Left cardiac atrium (tissue), 4 donors: ENCODE measurements at regions not wholly inside any gene's neighbourhood (a gene's known extent, or its start where the extent isn't known, plus 50 kb on each side); places are given as distances from the start of the nearest gene placed in this dataset.

Experiments used
- ATAC-seq, 2 donors: fragments of 200-7000 bp; cut with Tn5 transposase; one replicate each; pipeline ENCODE4 v1.9.1; 2020; ENCODE audit warnings: mild to moderate bottlenecking in 2 of 2, moderate library complexity in 2 of 2
- DNase-seq: peaks from one replicate; pipeline ENCODE4 v3.0.0-alpha.2; 2020
- intact Hi-C, 2 donors: fragments of 100-400 bp; cut with DNase I; formaldehyde crosslinking; loops; one replicate each; pipeline versions ENCODE4 v1.14.1 to v1.15.1; 2022 to 2023
- donor health status: DM: no; HTN: yes; CAD: no.
- donor health status: DM: no; HTN: yes; CAD: no; lungs with severe emphysema.
- donor health status: DM: yes; HTN: yes; CAD: no.
- donor health status: Dilated cardiomyopathy.

DNA sequence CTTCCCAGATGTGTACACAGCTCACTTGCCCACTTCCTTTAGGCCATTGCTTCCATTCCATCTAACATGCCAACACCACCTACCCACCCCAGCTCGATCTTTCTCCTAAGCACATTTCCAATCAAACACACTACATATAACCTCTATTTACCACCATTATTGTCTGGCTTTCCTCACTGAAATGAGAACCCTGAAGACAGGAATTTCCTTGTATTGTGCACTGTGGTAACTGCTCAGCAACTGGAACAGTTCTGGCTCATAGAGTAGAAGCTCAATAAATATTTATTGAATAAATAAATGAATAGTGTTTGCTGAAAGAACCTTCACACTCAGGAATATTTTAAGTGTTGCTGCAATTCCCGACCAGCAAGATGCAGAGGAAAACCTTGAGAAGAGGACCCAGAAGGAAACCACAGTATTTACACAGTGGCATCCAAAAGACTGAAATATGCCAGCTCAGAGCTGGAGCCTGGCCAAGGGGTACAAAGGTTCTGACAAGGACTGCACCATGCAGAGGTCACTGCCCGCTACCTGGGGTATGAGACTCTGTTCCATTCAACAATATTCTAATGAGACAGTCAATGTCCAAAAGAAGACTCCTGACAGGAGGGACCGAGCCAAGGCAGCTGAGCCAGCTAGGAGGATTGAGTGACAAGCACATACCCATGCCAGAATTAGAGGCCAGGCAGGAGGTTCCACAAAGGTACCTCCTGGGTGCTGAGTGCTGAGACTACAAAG is 168.8 kb downstream of the NUP210 start:
- DNase-seq, result no peak
- intact Hi-C loops, result no loop called here
- ATAC-seq, result no peak

- DNase-seq (no peak), ATAC-seq (no peak)
- intact Hi-C loops, result no loop called here
These were observed 170.3 kb downstream of the NUP210 start for GRCh38 chr3:13249664-13250390.

DNA sequence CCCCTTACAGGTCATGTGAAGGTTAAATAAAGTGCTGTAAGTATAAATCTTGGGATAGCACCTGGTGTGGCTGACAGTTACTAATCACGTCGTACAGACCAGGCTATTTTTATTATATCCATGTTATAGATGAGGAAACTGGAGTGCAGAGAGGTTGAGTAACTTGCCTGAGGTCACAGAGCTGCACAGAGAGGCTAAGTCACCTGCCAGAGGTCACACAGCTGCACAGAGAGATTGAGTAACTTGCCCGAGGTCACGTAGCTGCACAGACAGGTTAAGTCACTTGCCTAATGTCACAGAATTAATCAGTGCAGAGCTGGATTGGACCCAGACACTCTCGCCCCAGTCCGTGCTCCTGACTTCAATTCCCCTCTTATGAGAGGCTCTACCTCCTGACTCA is 171.5 kb downstream of the NUP210 start:
- DNase-seq, result no peak
- intact Hi-C loops, result no loop called here
- no peak for ATAC-seq

DNA sequence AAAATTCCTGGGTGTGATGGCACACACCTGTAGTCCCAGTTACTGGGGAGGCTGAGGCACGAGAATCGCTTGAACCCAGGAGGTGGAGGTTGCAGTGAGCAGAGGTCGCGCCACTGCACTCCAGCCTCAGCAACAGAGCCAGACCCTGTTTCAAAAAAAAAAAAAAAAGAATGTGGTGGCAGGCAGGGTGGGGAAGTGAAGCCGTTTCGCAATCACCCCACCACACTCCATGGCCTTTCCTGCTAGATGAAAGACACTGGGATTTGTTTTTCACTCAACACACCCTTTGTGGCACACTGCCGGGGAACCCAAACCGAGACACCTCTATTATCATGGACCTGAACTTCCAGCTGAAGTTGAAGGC is 172.4 kb upstream of the IQSEC1 start:
- no peak for ATAC-seq
- intact Hi-C loops, result no loop called here
- no peak for DNase-seq

GRCh38 chr3:13243586-13243985 is 170.4 kb upstream of the IQSEC1 start:
- DNase-seq, result no peak
- intact Hi-C loops, result no loop called here
- no peak for ATAC-seq

DNA sequence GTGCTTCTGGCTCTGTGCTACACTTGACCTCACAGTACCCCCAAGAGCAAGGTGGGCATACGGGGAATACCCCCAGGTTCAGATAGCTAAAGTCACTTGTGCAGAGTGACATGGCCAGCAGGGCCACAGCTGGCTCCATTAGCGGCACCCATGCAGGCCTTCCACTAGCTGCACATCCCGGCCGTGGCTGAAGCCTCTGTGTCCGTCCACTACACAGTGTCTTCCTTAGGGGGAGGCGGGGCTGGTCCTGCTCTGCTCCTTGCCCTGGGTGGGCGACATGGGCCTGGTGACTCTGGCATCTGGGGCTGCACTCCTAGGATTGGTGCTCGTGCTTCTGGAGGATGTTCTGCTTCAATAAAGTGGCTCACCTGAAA is 169.1 kb upstream of the IQSEC1 start:
- intact Hi-C loops, result no loop called here
- ATAC-seq, result no peak
- DNase-seq, result no peak

GRCh38 chr3:13241621-13242363 is 168.6 kb upstream of the IQSEC1 start:
- intact Hi-C loops, result no loop called here
- ATAC-seq (no peak), DNase-seq (no peak)

DNA sequence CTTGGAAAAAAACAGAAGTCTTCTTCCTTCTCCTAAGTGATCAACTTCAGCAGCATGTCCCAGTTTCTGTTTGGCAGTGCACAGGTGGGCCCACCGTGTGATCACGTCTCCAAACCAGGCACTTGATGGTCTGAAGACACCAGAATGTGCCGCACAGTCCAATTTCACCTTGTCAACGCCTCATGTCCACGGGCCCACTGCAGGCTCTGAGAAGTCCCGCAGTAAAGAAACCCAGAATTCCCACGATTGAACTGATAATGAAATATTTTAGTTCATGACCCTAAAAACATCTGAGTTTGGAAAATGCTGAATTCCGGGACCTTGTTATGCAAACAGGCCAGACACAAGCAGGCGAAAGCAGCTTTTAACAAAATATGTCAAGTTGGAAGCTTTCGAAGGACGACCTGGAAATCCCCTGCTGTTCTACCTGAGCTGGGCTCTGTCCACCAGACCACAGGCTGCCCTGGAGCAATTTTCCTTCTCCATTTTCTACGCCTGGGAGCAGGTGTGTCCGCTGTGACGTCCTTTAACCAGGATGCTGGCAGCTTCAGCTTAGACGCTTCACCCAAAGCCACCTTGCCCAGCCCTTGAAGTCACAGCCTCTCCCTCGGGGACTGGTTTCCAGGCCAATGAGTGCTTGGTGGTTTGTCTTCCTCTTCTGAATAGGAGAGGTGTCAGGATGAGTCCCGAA is 167.8 kb upstream of the IQSEC1 start:
- intact Hi-C loops, result no loop called here
- no peak for ATAC-seq
- no peak for DNase-seq

DNA sequence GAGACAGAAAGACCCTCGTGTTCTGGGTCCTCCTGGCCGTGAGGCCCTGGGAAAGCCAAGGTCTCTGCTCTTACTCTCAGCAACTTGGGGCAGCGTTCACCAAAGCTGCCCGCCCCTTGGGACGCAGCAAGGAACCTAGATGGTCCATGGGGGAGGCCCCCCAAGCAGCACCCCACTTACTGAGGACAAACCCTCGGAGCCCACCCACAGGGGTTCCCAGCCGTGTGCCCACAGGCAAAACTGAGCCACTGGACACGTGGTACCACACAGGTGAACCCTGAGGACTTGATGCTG is 166.2 kb upstream of the IQSEC1 start:
- intact Hi-C loops, result no loop called here
- DNase-seq (no peak), ATAC-seq (no peak)

DNA sequence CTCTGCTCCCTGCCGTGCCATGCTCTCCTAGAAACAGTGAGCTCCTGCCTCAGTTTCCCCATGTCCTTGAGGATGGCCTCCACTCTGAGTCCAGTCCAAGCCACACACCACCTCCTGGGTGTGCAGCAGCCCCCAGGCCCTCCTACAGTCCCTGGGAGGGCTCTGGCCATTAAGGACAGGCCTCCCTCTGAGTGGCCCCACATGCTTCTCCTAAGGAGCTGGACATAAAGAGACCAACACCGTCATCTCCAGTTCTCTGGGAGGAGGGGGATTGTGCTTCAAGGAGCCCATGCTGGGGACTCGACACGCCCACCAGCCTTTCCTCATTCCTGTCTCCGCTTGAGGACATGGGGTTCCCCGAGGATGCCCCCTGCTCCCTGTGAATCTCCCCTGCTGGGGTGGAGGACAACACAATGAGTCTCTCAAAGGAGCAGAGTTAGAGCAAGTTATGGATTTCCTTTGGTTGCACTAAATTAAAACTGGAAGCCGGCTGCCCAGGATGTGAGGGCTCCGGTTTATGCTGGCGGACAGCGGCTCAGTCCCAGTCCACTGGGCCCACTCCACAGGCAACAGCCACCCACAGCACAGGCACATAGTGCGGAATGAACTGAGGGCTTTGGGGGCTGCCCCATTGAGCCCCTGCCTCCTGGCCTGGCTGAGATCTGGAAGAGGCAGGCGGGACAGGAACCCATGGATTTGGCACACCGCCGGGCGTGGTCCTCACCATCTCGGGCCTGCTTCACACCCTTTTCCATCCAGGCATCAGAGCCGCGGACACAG is 165.6 kb upstream of the IQSEC1 start:
- ATAC-seq (no peak), DNase-seq (no peak)
- intact Hi-C loops, result no loop called here

DNA sequence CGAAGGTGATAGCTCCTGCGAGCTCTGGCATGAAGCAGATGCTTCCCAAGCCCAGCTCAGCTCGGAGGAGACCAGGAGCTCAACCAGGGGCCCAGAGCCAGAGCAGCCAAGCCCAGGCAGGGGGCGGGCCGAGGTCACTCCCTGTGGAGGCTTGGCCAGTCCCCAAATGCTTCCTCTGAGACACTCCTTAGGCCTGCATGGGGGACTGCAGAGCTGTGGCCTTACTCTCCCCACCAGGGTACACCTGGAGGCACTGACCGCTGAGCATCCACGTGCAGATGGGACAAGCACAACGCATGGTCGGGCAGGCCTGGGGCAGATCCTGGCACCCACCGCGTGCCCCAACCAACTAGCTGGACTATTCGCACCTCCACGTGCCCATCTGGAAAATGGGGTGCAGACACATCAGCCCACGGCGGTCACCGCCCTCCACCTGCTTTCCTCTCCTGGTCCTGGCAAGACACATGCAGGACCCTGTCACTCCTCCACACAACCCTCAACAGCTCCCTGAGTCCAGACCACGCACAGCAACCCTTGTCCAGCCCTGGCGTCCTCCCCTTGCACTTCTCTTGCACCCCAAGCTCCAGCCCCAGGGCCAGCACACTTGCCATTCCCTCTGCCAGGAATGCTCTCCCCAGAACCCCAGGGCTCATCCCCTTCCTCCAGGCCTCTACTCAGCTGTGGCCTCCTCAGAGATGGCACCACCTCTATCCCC is 164.7 kb upstream of the IQSEC1 start:
- intact Hi-C loops, result no loop called here
- ATAC-seq, result no peak
- DNase-seq, result no peak

DNA sequence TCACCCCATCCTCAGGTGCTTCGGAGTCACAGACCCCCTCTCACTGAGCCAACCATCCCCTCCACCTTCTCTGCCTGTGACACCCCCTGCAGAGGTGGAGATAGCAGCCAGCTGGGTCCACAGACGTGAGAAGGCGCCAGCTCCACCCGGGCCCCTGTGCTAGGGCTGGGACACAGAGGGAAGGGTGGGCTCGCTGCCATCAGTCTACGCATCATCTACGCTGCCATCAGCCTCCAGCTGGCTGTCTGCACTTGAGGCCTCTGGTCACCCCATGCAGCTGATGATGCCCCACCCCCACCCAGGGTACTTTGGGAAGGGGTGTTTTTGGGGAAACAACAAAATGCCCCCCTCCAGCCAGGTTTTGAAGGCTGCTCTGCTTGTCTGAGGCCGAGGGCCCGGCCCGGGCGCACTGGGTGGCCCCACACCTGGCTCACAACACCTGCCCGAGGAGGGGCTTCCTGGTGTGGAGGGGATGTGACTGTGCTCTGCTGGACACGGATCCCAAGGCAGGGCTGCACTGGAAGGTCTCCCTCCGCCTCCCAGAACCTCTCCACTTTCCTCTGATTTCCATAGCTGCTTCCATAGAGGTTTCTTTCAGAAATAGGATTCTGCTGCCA is 163.4 kb upstream of the IQSEC1 start:
- ATAC-seq (no peak), DNase-seq (no peak)
- intact Hi-C loops, result no loop called here

- DNase-seq (no peak), ATAC-seq (no peak)
- intact Hi-C loops, result no loop called here
These were observed 162.7 kb upstream of the IQSEC1 start for GRCh38 chr3:13235897-13236296.

- no peak for DNase-seq
- no peak for ATAC-seq
These were observed 161.8 kb upstream of the IQSEC1 start for GRCh38 chr3:13235079-13235478.

DNA sequence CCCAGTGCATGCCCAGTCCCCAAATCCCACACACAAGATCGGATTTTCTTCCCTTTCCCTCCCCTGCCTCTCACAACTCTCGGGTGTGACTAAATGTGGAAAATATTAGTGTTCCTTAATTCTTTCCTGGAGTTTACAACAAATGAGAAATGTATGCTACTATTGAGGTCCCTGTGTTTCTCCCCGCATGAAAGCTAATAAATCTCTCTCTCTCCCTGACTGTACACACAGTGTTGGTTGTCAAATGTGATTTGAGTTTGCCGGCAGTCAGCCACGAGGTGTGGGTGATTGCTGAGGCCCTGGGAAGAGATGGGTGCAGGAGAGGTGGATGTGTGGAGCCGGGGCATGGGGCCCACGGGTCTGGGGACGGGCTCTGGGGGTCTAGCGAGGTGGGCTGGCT is 161.4 kb upstream of the IQSEC1 start:
- DNase-seq (no peak), ATAC-seq (no peak)
- intact Hi-C loops, result no loop called here

More at GRCh38 chr3:13235079-13235478, 161.8 kb upstream of the IQSEC1 start:
- intact Hi-C loops, result no loop called here

DNA sequence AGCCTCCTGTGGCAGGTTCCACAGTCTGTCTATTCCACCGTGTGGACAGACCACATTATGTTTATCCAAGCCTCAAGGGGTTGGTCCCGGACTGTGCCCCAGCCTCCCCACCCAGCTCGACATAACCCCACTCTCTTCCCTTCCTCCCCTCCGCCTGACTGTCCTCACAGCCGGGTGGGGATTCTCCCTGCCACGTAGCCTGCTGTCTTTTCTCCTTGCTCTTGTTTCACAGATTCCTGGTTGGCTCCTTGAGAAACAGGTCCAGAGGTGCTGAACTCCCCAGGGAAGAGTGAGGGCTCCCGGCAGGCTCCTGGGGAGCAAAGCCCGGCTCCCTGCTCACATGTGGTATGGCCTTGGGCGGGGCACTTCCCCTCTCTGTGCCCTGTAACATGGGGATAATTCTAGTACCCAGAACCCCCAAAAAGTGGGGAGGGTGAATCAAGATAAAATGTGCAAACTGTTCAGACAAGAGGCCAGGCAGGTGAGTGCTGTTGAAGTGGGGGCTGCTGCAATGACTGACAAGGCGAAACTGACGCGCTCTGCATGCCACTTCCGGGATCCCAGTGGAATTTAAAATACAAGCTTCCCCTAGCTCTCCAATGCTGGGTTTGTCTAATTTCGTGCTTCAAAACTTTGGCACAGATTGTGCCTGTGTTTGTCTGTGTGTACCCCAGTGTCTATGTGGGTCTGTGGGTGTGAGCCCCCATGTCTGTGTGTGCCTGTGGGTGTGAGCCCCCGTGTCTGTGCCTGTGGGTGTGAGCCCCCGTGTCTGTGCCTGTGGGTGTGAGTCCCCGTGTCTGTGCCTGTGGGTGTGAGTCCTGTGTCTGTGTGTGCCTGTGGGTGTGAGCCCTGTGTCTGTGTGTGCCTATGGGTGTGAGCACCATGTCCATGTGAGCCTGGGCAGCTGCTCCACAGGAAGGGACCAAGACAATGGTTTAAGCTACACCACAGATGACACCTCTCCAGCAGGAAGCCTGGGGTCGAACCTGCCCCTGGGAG is 160.6 kb upstream of the IQSEC1 start:
- DNase-seq (no peak), ATAC-seq (no peak)
- intact Hi-C loops, result no loop called here
